GM18870 (cell line): ENCODE measurements at regions not wholly inside any gene's neighbourhood (a gene's known extent, or its start where the extent isn't known, plus 50 kb on each side); places are given as distances from the start of the nearest gene placed in this dataset.
"Not testable (repeated sequence)": the region's sequence is repeated elsewhere in the genome, so short reads cannot be mapped to it uniquely, and the experiment has no call there.

Experiments
- ATAC-seq: cut with Tn5 transposase; IDR thresholded peaks from one replicate; pipeline ENCODE4 v1.9.1; 2021; ENCODE audit warnings: moderate library complexity; ENCODE audit not compliant: unreplicated experiment

DNA sequence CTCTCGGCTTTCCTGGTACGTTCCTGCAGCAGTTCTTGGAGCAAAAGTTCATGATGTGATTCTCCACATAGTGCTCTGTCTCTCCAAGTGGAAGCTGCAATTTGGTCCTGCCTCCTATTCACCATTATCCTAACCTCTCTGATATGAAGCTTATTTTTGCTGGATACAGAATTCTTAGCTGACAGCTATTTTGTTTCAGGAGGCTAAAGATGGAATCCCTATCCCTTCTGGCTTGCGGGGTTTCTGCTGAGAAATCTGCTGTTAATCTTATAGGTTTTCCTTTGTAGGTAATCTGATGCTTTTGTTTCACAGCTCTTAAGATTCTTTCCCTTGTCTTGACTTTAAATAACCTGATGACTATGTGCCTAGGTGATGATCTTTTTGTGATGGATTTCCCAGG lies 181.6 kb upstream of the VLDLR start:
- ATAC-seq: no peak

DNA sequence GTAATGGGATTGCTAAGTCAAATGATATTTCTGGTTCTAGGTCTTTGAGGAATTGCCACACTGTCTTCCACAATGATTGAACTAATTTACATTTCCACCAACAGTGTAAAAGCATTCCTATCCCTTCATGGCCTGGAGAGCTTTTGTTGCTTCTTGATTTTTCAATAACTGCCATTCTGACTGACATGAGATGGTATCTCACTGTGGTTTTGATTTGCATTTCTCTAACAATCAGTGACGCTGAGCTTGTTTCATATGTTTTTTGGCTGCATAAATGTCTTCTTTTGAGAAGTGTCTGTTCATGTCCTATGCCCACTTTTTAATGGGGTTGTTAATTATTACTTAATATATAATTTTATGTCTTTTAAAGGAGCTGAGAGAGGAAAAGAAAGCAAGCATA lies 177.7 kb upstream of the VLDLR start:
- not testable (repeated sequence) for ATAC-seq

DNA sequence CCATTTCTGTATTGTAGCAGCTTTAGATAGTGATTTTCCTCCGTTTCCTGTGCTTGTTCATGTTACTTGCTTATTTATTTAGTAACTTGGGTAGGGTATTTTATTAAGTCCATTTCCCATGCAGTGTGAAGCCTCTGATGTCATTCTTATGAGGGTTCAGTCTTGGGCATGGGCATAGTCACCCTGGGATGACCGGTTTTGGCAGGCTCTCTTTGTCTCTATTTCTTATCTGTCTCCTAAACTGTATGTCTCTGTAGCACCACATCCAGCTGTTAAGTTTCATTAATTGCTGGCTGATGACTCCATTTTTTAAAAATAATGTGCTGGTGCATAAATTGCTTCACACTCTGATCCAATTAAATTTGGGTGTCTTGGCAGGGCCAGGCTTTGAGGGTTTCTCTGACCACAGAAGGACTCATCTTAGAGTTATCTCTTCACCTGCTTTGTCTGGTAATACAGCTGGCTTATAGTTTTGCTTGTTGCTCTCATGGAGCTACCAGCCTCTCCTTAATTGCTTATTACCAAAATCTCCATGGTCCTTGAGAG lies 173.3 kb upstream of the VLDLR start:
- no peak for ATAC-seq

GRCh38 chr9:2453106-2453505 lies 168.5 kb upstream of the VLDLR start:
- no peak for ATAC-seq

DNA sequence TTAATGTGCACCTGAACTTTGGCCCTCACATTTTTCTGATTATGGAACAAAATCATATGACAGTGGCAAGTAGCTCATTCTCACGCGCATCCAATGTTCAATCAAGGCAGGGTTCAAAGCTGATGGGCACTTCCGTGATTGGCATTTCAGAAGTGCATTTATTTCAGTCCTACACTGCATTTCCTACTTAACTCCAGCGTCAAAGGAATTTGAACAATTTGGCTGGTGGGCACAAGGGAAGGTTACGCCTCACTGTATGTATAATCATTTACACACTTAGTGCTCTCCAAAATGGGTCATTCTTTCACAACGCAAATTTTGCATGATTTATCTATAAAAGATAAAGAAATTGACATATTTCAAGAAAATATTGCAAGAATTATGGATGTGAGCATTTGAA lies 167.9 kb upstream of the VLDLR start:
- no peak for ATAC-seq

DNA sequence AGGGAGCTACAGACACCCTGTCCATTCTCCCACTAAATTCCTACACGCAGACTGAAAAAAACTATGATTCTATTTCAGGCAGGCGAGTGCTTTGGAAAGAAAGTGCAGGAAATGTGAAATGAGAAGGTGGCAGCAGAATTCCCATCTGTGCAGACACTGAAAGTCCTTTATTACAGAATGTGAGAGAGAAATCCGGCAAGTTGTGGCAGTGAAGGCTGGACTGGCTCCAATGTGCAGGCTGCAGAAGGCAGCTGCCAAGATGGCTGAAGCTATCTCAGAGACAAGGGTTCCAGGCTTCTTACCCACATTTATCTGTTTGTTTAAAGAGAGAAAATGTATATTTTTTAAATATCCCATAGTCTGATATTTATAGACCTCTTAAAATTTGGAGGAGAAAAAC lies 161.8 kb upstream of the VLDLR start:
- no peak for ATAC-seq

DNA sequence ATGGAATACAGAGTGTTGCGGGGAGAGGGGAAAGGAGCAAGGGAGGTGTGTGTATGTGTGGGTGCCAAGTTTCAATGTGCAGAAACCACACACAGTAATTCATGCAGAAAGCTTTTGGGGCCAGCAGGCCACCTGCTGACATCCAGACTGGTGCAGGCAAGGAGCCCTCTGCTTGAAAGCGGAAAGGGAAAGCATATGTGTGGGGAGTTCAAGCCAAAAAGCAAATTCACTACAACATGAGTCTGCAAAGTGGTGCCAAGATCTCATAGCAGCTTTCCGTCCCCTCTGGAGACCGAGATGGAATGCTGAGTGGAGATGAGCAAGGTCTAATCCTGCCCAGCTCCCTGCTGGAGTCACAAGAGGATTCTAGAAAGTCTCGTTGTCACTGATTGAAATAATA lies 159.7 kb upstream of the VLDLR start:
- ATAC-seq: no peak

DNA sequence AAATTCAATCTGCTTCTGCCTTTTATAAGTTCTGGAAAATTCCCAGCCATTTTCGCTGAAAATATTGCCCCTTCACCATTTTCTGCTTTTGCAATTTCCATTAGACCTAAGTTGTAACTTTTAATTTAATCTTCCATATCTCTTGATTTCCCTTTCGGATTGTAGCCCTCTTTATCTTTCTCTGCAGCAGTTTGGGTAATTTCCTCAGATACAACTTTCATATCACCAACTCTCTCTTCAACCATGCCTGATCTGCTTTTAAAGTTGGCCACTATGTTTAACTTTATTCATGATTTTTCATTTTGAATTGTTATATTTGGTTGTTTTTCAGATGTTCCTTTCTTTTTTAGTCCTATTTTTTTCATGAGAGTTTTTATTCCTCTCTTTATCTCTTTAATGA lies 157.0 kb upstream of the VLDLR start:
- ATAC-seq: no peak

- no peak for ATAC-seq
These were observed 156.1 kb upstream of the VLDLR start for GRCh38 chr9:2465516-2465915.

DNA sequence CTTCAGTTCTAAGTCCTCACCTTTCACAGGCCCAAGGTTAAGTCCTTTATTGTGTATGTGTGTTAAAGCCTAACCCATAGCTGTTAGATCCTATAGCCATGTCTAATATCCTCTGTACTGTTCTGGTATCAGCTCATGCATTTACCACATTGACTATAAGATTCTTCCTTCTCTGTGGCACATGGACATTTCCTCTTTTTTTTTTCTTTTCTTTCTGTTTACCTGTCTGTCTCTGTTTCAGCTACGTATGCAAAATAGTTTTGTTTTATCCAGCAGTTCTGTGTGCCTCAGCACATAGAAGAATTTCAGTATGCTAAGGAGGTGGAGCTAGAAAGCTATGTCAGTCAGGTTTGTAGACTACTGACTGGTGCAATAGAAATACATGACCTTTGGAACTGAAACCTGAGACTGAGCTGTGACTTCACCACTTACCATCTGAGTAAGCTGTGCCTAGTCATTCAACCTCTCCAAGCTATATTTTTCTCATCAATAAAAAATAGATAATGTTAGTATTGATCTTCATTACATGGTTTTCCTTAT lies 155.6 kb upstream of the VLDLR start:
- peak; percentile 100 for ATAC-seq

GRCh38 chr9:2466703-2467102 lies 154.9 kb upstream of the VLDLR start:
- ATAC-seq: no peak

DNA sequence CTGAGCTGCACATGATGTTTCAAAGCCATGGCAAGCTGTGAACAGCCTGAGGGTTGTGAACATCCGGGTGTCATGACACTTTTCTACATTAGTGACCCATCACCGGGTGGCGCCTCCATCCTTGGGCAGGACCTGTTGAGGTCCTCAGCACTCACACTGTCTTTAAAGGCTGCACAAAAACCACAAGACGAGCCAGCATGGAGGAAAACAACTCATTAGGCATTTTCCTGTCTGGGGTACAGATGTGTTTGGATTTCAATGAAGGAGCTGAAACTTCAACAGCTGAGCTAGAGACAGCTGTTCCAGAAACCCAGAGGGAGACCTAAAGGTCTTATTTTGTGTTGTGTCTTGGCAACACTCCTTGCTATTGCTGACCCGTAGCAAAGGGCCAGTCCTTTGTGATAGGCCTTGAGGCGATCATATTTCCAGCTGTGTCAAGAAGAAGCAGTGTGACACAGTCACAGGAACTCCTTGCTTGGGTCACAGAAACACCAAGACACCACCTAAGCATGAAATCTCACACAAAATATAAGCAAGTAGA lies 151.8 kb upstream of the VLDLR start:
- no peak for ATAC-seq

GRCh38 chr9:2473681-2474080 lies 147.9 kb upstream of the VLDLR start:
- ATAC-seq: no peak

GRCh38 chr9:2477755-2478154 lies 143.8 kb upstream of the VLDLR start:
- ATAC-seq: no peak

DNA sequence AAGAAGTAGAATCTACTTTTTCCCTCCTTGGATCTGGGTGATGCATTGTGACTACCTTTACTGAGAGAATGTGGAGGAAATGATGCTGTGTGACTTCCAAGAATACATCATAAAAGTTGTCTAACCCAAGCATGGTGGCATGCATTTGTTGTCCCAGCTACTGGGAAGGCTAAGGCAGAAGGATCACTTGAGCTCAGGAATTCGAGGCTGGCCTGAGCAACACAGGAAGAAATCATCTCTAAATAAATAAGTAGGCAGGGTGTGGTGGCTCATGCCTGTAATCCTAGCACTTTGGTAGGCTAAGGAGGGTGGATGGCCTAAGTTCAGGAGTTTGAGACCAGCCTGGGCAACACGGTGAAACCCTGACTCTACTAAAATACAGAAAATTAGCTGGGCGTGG lies 143.2 kb upstream of the VLDLR start:
- ATAC-seq: no peak

- no peak for ATAC-seq
These were observed 142.5 kb upstream of the VLDLR start for GRCh38 chr9:2479056-2479565.

- no peak for ATAC-seq
These were observed 141.2 kb upstream of the VLDLR start for GRCh38 chr9:2480255-2480837.

GRCh38 chr9:2481216-2481615 lies 140.4 kb upstream of the VLDLR start:
- no peak for ATAC-seq

- ATAC-seq: no peak
These were observed 134.6 kb upstream of the VLDLR start for GRCh38 chr9:2486988-2487387.

DNA sequence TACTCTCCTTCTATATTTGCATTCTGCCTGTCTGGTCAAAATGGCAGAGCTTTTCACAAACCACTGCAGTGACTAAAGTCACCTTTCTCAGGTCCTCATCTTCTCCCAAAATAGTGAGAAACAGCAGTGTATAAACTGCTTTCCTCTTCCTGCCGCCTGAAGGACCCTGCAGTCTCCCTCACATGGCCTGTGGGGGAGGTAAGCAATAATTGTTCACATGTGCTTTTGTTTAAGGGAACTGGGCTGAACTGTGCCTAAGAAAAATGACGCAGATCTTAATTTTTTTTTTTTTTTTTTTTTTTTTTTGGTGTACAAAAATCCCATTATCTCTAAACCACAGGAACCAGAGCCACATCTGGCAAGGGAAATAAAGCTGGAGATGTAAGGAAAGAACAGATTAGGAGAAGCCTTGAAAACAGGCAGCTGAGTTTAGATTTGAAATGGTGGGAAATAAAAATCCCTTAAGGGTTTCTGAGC lies 131.7 kb upstream of the VLDLR start:
- no peak for ATAC-seq

GRCh38 chr9:2492161-2492560 lies 129.4 kb upstream of the VLDLR start:
- ATAC-seq: no peak

DNA sequence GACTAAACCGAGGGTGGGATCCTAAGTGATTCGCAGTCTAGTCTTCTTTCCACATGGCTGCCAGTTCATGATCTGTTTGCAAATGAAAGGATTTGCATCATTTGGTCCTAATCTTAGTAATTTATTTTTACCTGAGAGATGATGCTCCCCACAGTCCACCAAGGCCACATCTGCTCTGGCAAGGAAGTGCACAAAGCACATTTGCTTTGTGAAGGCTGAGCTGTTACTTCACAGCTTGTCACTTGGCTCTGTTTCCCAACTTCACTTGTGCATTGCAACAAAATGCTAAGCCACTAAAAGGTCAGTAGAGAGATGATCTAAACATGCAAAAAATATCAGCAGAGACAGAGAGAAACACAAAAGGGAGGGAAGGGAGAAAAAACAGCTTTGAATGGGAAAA lies 128.5 kb upstream of the VLDLR start:
- ATAC-seq: no peak
